COLO668 (cell line): ENCODE measurements at regions not wholly inside any gene's neighbourhood (a gene's known extent, or its start where the extent isn't known, plus 50 kb on each side); places are given as distances from the start of the nearest gene placed in this dataset.
A peak's percentile ranks its signal among the peaks of the same experiment; 100 is the strongest.

Experiments
- DNase-seq: peaks from one replicate; lab custom pipeline; 2025; ENCODE audit not compliant: unreplicated experiment; lab: John Stamatoyannopoulos, UW

GRCh38 chr2:64825831-64826491, 163.2 kb upstream of the SLC1A4 start:
- no peak for DNase-seq

- DNase-seq: no peak
These were observed 162.5 kb upstream of the SLC1A4 start for GRCh38 chr2:64826703-64827102.

DNA sequence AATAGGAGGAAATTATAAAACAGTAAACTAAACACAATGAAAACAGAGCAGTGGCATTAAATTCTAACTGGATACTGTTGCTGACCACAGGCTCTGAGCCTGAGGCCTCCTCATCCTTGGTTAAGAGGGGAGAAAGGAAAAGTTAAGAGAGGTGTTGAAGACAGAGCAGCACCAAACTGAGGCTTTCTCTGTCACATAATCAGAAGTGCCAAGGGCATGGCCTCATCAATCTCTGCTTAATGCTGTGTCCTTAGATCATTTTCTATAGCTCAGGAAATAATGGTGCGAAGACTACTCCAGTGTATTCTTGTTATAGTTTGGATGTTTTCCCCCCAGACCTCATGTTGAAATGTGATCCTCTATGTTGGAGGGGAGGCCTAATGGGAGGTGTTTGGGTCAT, 160.9 kb upstream of the SLC1A4 start:
- no peak for DNase-seq

DNA sequence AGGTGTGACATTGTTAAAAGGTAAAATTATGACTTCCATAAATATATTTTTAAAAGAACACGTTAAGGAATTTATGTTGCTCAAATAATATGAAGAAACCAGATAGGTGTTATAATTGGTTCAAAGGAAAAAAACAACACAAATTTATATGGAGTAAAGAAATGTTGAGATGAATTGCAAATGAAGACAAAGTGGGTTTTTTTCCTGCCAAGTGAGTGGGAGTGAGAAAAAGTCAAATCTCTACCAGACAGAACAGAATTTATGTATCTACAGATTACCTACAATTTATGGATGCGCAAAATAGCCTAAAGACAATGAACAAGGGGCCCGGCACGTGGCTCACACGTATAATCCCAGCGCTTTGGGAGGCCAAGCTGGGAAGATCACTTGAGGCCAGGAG, 159.7 kb upstream of the SLC1A4 start:
- DNase-seq: no peak

DNA sequence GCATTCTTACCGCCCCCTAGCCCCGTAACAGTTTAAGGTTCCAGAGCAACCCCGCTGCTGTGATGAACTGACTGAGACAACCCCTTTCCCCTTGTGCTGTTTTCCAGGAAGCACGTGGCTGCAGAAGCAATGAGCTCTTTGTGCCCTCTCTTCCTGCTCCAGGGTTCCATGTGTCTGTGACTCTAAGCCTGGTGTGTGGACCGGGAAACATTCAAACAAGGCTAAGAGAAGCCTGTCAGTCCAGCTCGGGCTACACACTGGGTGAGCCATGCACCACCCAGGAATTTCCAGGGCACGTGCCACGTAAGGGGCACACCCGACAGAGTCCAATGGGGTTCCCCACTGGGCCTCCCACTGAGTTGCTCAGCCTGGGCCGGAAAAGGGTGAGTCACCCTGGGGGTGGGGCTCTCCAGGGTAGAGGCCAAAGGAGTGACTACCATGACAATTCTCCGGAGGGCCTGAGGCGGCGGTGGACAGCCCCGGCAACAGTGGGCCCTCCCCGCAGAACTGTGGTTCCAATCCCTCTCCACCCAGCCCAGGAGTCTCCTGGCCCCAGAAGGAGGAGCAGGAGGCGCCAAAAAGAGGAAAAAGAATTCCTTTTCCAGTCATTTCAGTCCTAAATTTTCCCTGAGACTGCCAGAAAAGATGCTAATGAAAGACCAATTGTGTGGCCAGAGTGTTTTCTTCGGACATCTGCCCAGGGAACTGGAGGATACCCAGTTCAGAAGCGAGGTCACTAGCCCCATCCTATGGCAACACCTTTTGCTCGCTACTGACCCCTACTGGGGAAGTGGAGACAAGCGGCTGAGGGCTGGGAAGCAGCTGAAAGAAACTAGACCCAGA, 157.8 kb upstream of the SLC1A4 start:
- DNase-seq: peak; percentile 59

- no peak for DNase-seq
These were observed 157.2 kb upstream of the SLC1A4 start for GRCh38 chr2:64831977-64832328.

GRCh38 chr2:64832936-64833335, 156.3 kb upstream of the SLC1A4 start:
- no peak for DNase-seq

GRCh38 chr2:64836566-64836965, 152.6 kb upstream of the SLC1A4 start:
- no peak for DNase-seq

DNA sequence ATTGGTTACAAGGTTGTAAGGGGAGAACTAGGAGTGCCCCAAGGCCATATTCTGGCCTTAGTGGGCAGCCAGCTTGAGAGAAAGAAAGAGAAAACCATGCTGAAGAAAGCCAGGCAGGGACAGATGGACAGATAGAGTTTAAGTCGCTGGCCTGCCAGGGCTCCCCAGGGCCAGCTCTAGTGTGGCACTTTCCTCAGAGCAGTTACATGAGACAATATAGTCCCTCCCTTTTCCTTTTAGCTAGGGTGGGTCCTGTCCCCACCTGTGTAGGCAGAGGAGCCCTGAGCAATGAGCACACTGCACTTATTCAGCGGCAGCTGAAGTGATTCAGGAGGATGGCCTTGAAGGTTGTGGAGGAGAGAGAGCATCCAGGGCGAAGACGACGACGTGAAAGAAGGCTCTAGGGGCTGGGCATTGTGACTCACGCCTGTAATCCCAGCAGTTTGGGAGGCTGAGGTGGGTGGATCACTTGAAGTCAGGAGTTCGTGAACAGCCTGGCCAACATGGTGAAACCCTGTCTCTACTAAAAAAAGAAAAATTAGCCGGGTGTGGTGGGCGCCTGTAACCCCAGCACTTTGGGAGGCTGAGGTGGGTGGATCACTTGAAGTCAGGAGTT, 152.0 kb upstream of the SLC1A4 start:
- DNase-seq: no peak

- DNase-seq: no peak
These were observed 151.1 kb upstream of the SLC1A4 start for GRCh38 chr2:64837925-64838641.

DNA sequence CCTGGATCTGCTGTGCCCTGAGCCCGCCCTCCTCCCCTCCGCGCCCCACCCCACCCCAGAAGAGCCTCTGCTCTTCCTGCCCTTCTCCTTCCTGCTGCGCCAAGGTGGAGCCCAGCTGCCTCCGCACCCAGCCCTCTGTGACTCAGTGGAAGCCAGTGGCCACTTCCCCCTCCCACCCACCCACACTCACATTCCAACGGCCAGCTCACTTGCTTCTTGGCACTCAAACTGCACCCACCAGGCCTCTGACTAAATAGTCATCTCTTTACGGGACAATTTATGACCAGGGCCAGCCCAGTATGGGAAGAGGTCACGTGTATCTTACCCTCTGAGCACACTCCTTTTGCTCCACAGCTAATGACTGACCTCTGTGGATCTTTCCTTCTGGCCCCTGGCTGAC, 150.4 kb upstream of the SLC1A4 start:
- no peak for DNase-seq

GRCh38 chr2:64839844-64840243, 149.4 kb upstream of the SLC1A4 start:
- no peak for DNase-seq

- no peak for DNase-seq
These were observed 148.7 kb upstream of the SLC1A4 start for GRCh38 chr2:64840426-64840881.

DNA sequence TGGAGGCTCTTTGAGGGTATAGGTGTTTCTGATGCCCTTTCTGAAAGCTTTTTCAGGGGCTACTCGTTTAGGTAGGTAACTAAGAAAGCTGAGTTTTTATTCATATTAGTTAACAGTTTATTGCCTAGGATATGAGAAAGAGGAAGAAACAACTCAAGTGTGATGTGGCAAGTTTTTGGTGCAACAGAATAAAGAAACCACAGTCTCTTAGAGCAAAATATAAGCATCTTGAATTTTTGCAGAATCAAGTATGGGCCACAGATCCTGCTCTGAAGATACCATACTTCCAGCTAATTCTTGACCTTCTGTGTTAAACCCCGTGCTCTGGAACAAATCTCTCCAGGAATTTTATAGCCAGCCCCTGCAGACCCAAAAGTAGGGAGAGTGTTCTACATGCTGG, 147.7 kb upstream of the SLC1A4 start:
- DNase-seq: no peak

DNA sequence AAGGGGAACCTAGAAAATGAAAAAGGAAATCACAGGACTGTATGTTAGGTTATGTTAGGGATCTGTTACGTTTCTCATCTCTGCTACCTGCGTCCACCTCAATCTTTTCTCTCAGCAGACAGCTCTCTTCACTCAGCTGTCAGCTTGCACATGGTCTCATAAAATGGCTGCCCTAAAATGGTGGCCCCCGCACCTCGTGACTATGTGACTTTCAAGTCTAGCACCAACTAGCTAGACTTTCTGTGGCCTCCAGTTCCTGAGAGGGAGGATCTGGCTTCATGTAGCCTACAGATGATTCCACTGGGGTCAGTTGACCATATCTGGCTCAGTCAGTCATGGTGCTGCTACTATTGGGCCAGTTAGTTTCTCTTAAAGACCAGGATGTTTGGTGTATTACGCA, 147.2 kb upstream of the SLC1A4 start:
- DNase-seq: no peak

GRCh38 chr2:64844087-64844486, 145.1 kb upstream of the SLC1A4 start:
- DNase-seq: no peak

DNA sequence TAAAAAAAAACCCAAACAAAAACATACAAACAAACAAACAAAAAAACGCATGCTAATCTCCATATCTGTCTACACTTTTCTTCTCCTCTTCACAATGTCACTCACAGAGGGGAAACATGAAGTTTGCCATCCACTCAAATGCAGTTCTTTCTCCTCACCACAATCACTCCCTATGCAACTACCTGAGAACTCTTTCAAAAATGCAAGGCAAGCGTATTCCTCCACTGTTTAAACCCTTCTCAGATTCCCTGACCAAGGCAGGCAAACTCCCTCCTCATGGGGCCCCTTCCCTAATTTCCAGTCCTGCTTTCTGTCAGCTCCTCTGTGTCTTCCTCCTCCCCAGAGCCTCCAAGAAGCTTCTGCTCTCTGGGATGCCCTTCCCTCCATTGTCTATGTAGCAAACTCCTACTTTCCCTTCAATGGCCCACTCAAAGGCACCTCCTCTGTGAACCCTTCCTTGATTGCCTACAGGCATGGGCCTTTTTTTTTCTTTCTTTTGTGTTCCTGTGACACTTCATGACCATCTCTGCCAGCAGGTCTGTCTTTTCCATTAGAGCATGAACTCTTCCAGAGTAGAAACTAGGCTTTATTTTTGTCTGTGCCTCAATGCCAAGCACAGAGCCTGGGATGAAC, 143.8 kb upstream of the SLC1A4 start:
- DNase-seq: no peak

GRCh38 chr2:64846177-64846576, 143.0 kb upstream of the SLC1A4 start:
- DNase-seq: no peak

DNA sequence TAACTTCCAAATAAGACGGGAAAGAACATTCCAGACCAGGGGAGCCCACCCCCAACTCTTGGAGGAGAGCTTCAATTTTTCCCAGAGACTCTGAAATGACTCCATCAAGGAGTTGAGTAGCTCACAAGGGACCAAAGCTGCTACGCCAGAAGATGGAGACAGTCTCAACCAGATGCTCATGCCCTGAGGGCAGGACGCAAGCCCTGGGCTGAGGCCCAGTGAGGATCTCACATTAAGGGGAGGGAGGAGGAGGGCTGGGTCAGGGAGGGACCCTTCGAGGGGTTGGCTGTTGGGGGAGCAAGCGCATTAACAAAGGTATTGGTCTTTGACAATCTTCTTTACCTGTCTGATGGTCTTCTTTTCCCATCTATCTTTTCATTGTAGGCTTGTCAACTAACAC, 141.3 kb upstream of the SLC1A4 start:
- no peak for DNase-seq

DNA sequence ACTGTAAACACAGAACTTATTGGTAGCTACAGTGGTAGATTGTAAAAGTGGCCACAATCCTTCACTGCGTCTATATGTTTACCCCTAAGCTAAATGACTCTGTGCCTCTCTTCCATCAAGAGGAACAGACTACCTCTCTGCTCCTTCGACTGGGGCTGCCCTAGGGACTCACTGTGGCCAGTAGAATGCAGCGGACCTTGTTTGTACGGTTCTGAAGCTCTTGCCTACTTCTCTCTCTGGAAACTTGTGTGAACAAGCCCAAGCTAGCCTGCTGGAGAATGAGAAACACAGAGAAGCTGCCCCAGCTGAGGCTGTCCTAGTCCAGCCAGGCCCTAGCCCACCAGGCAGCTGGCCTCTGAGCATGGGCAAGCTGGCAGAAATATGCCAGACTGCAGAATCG, 140.8 kb upstream of the SLC1A4 start:
- no peak for DNase-seq

DNA sequence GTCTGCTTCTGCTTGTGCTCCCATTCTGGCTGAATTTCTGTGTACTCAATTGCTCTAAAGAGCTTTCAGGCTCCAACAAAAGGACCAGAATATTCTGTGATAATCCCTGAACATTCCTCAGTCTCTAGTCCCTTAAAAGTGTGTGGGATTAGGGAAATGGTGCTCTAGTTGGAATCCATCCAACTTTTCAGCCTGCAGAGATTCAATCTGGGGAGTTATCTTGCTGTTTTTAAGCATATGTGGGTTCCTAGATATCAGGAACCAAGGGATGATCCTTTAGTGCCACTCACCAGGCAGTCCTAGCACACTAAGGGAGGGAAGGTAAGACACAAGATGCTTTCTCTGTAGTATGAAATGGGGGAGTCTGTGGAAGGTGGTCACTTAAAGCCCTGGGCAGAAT, 140.3 kb upstream of the SLC1A4 start:
- DNase-seq: no peak
